Gastrocnemius medialis (tissue), 4 donors: ENCODE measurements at regions not wholly inside any gene's neighbourhood (a gene's known extent, or its start where the extent isn't known, plus 50 kb on each side); places are given as distances from the start of the nearest gene placed in this dataset.

Source experiments
- ATAC-seq, 2 donors: fragments of 150-250 bp; one replicate each; pipeline ENCODE4 v1.9.1; 2016
- DNase-seq, 2 donors: peaks; one replicate each; pipeline ENCODE4 v3.0.0-alpha.2; 2019
- H3K27ac ChIP-seq, 4 donors: fragments of 200-600 bp; sonication (generic); 1 replicate in 1 of 4; 2 replicates in 3 of 4; pipeline ENCODE4 v1.5.1; 2016 to 2018; ENCODE audit warnings: mild to moderate bottlenecking in 2 of 4, moderate library complexity in 1 of 4
- H3K27me3 ChIP-seq, 3 donors: fragments of 200-600 bp; sonication (generic) in 2 of 3; 1 replicate in 1 of 3; 2 replicates in 2 of 3; pipeline versions ENCODE4 v1.5.1 to v1.6.0; 2016 to 2019; ENCODE audit warnings: mild to moderate bottlenecking in 1 of 3, moderate library complexity in 1 of 3
- H3K36me3 ChIP-seq, 2 donors: fragments of 200-600 bp; sonication (generic) in 1 of 2; one replicate each; pipeline ENCODE4 v1.5.1; 2017 to 2018
- H3K4me1 ChIP-seq, 2 donors: fragments of 200-600 bp; sonication (generic) in 1 of 2; one replicate each; pipeline ENCODE4 v1.5.1; 2016 to 2017; ENCODE audit warnings: mild to moderate bottlenecking in 2 of 2
- H3K4me3 ChIP-seq, 4 donors: fragments of 200-600 bp; sonication (generic) in 3 of 4; 1 replicate in 1 of 4; 2 replicates in 3 of 4; pipeline ENCODE4 v1.5.1; 2016 to 2019; ENCODE audit warnings: mild to moderate bottlenecking in 2 of 4
- H3K9me3 ChIP-seq, 3 donors: fragments of 200-600 bp; sonication (generic) in 2 of 3; 1 replicate in 1 of 3; 2 replicates in 2 of 3; pipeline ENCODE4 v1.5.1; 2016 to 2019
- CTCF ChIP-seq, 5 experiments: fragments of 450-650 bp in 3 of 5; fragments of 200-600 bp in 2 of 5; sonication (generic) in 2 of 5; IDR thresholded peaks in 4 of 5; conservative IDR thresholded peaks in 1 of 5; 1 replicate in 4 of 5; 2 replicates in 1 of 5; pipeline ENCODE4 v1.5.1; 2016 to 2019; ENCODE audit warnings: antibody characterized with exemption in 5 of 5, mild to moderate bottlenecking in 3 of 5, moderate library complexity in 3 of 5
- POLR2A ChIP-seq, 2 donors: fragments of 450-650 bp; IDR thresholded peaks; one replicate each; pipeline ENCODE4 v1.6.1; 2017; ENCODE audit warnings: antibody characterized with exemption in 2 of 2, mild to moderate bottlenecking in 2 of 2, moderate library complexity in 2 of 2
- in situ Hi-C, 4 donors: fragments of 200-750 bp; cut with MboI; loops; one replicate each; pipeline versions ENCODE4 v1.15.0 to v1.8.0; 2017; ENCODE audit warnings: low sequenced_read_pairs in 4 of 4
- intact Hi-C: fragments of 100-400 bp; cut with DNase I; formaldehyde crosslinking; loops from one replicate; pipeline ENCODE4 v1.15.1; 2023; ENCODE audit warnings: low total_unique reads

- in situ Hi-C loops = no loop called here
- Histone ChIP-seq H3K9me3 (no peaks in the 10 kb centered on the region), H3K36me3 (no peaks in the 10 kb centered on the region), H3K4me1 (no peaks in the 10 kb centered on the region), H3K27me3 (no peaks in the 10 kb centered on the region), H3K27ac (no peak overlapping the region), H3K4me3 (no peak overlapping the region)
- ATAC-seq (no peak), DNase-seq (no peak)
- intact Hi-C loops = no loop called here
- TF ChIP-seq CTCF (IDR thresholded peaks at IDR 0.05 in 4 of 5, conservative IDR thresholded peaks at IDR 0.05 in 1 of 5) = no peak
- no peak for TF ChIP-seq POLR2A (IDR thresholded peaks at IDR 0.05)
These were observed 470.5 kb upstream of the ONECUT1 start for GRCh38 chr15:53260647-53261046.

GRCh38 chr15:53256457-53256856 is 466.3 kb upstream of the ONECUT1 start:
- no peak for ATAC-seq
- no peak overlapping the region for H3K4me3 ChIP-seq
- in situ Hi-C loops (no loop called here), intact Hi-C loops (no loop called here)
- TF ChIP-seq CTCF (IDR thresholded peaks at IDR 0.05 in 4 of 5, conservative IDR thresholded peaks at IDR 0.05 in 1 of 5) (no peak), POLR2A (IDR thresholded peaks at IDR 0.05) (no peak)
- no peaks in the 10 kb centered on the region for H3K36me3 ChIP-seq
- no peaks in the 10 kb centered on the region for H3K27me3 ChIP-seq
- no peak overlapping the region for H3K27ac ChIP-seq
- H3K9me3 ChIP-seq = no peaks in the 10 kb centered on the region
- no peak for DNase-seq
- H3K4me1 ChIP-seq = no peaks in the 10 kb centered on the region

- Histone ChIP-seq H3K4me3 (no peak overlapping the region), H3K9me3 (no peaks in the 10 kb centered on the region), H3K27me3 (no peaks in the 10 kb centered on the region), H3K4me1 (no peaks in the 10 kb centered on the region), H3K36me3 (no peaks in the 10 kb centered on the region), H3K27ac (no peak overlapping the region)
- no peak for ATAC-seq
- in situ Hi-C loops = no loop called here
- DNase-seq = no peak
- intact Hi-C loops = no loop called here
- TF ChIP-seq CTCF (IDR thresholded peaks at IDR 0.05 in 4 of 5, conservative IDR thresholded peaks at IDR 0.05 in 1 of 5) (no peak), POLR2A (IDR thresholded peaks at IDR 0.05) (no peak)
These were observed 465.9 kb upstream of the ONECUT1 start for GRCh38 chr15:53256043-53256442.

- H3K9me3 ChIP-seq = no peaks in the 10 kb centered on the region
- TF ChIP-seq CTCF (IDR thresholded peaks at IDR 0.05 in 4 of 5, conservative IDR thresholded peaks at IDR 0.05 in 1 of 5) (no peak), POLR2A (IDR thresholded peaks at IDR 0.05) (no peak)
- DNase-seq = no peak
- in situ Hi-C loops (no loop called here), intact Hi-C loops (no loop called here)
- ATAC-seq = no peak
- H3K4me3 ChIP-seq = no peak overlapping the region
- no peaks in the 10 kb centered on the region for H3K4me1 ChIP-seq
- no peaks in the 10 kb centered on the region for H3K27me3 ChIP-seq
- no peak overlapping the region for H3K27ac ChIP-seq
- no peaks in the 10 kb centered on the region for H3K36me3 ChIP-seq
These were observed 461.9 kb upstream of the ONECUT1 start for GRCh38 chr15:53251996-53252395.

- Histone ChIP-seq H3K36me3 (no peaks in the 10 kb centered on the region), H3K4me1 (no peaks in the 10 kb centered on the region), H3K27ac (no peak overlapping the region), H3K4me3 (no peak overlapping the region), H3K27me3 (no peaks in the 10 kb centered on the region), H3K9me3 (no peaks in the 10 kb centered on the region)
- no peak for TF ChIP-seq POLR2A (IDR thresholded peaks at IDR 0.05)
- TF ChIP-seq CTCF (IDR thresholded peaks at IDR 0.05 in 4 of 5, conservative IDR thresholded peaks at IDR 0.05 in 1 of 5) = no peak
- intact Hi-C loops (no loop called here), in situ Hi-C loops (no loop called here)
- no peak for DNase-seq
- no peak for ATAC-seq
These were observed 461.4 kb upstream of the ONECUT1 start for GRCh38 chr15:53251523-53251922.
